Tibial artery (tissue), 4 donors: ENCODE measurements at regions not wholly inside any gene's neighbourhood (a gene's known extent, or its start where the extent isn't known, plus 50 kb on each side); places are given as distances from the start of the nearest gene placed in this dataset.

ENCODE experiments used
- DNase-seq, 2 donors: peaks; one replicate each; pipeline ENCODE4 v3.0.0-alpha.2; 2019
- H3K27ac ChIP-seq, 2 donors: fragments of 200-600 bp; sonication (generic) in 1 of 2; 1 replicate in 1 of 2; 2 replicates in 1 of 2; pipeline ENCODE4 v1.5.1; 2018 to 2019; ENCODE audit warnings: mild to moderate bottlenecking in 1 of 2
- H3K27me3 ChIP-seq, 2 donors: fragments of 200-600 bp; sonication (generic) in 1 of 2; one replicate each; pipeline versions ENCODE4 v1.5.1 to v1.6.0; 2016 to 2019
- H3K36me3 ChIP-seq, 3 donors: fragments of 200-600 bp; sonication (generic) in 2 of 3; one replicate each; pipeline ENCODE4 v1.5.1; 2016 to 2019; ENCODE audit warnings: mild to moderate bottlenecking in 2 of 3
- H3K4me1 ChIP-seq, 4 donors: fragments of 200-600 bp; sonication (generic) in 2 of 4; 1 replicate in 3 of 4; 2 replicates in 1 of 4; pipeline ENCODE4 v1.5.1; 2016 to 2019
- H3K4me3 ChIP-seq, 2 donors: fragments of 200-600 bp; sonication (generic) in 1 of 2; 1 replicate in 1 of 2; 2 replicates in 1 of 2; pipeline ENCODE4 v1.5.1; 2018 to 2019; ENCODE audit warnings: mild to moderate bottlenecking in 2 of 2
- H3K9me3 ChIP-seq, 3 donors: fragments of 200-600 bp; sonication (generic) in 1 of 3; one replicate each; pipeline ENCODE4 v1.5.1; 2016 to 2019
- CTCF ChIP-seq, 2 experiments: fragments of 200-600 bp in 1 of 2; fragments of 450-650 bp in 1 of 2; IDR thresholded peaks; one replicate each; pipeline ENCODE4 v1.5.1; 2017 to 2019; ENCODE audit warnings: antibody characterized with exemption in 2 of 2, mild to moderate bottlenecking in 1 of 2, moderate library complexity in 1 of 2
- intact Hi-C: fragments of 100-400 bp; cut with DNase I; formaldehyde crosslinking; loops from one replicate; pipeline ENCODE4 v1.15.0; 2023; ENCODE audit warnings: low total_unique reads

GRCh38 chr2:138928374-138929021 lies 148.3 kb upstream of the NXPH2 start:
- TF ChIP-seq CTCF (IDR thresholded peaks at IDR 0.05): no peak
- H3K27me3 ChIP-seq: no peaks in the 10 kb centered on the region
- H3K4me3 ChIP-seq: no peak overlapping the region
- no peaks in the 10 kb centered on the region for H3K9me3 ChIP-seq
- H3K36me3 ChIP-seq: no peaks in the 10 kb centered on the region
- no peak for DNase-seq
- H3K27ac ChIP-seq: no peak overlapping the region
- H3K4me1 ChIP-seq: no peaks in the 10 kb centered on the region
- intact Hi-C loops: no loop called here

DNA sequence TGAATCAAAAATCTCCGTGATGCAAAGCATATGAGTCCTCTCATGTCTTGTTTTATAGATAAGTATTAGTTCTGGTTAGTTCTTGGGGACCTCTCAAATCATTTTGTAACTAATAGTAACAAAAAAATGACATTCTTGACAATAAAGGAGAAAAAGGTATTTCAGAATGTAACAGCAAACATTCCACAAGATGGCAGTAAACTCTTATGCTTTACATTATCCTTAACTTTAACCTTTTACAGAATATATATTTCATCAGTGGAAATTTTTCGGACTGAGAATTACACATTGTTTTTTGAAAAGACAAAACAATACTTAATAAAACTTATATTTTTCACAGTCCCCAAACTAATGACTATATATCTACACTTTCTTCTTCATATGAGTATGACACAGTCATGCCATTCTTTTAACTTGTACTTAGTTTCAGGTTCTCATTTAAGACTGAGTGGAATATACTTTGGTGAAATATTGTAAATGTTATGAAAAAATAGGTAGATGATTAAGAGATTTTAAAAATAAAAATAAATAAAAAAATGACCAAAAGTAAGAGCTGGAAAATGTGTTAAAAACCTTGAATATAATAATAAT lies 142.9 kb upstream of the NXPH2 start:
- Histone ChIP-seq H3K4me1 (no peaks in the 10 kb centered on the region), H3K27me3 (no peaks in the 10 kb centered on the region), H3K9me3 (no peaks in the 10 kb centered on the region), H3K27ac (no peak overlapping the region), H3K4me3 (no peak overlapping the region), H3K36me3 (no peaks in the 10 kb centered on the region)
- intact Hi-C loops: no loop called here
- no peak for DNase-seq
- no peak for TF ChIP-seq CTCF (IDR thresholded peaks at IDR 0.05)

GRCh38 chr2:138919120-138919747 lies 139.0 kb upstream of the NXPH2 start:
- no peak for TF ChIP-seq CTCF (IDR thresholded peaks at IDR 0.05)
- no peak for DNase-seq
- Histone ChIP-seq H3K27me3 (no peaks in the 10 kb centered on the region), H3K36me3 (no peaks in the 10 kb centered on the region), H3K9me3 (no peaks in the 10 kb centered on the region), H3K27ac (no peak overlapping the region), H3K4me1 (no peaks in the 10 kb centered on the region), H3K4me3 (no peak overlapping the region)
- intact Hi-C loops: no loop called here

DNA sequence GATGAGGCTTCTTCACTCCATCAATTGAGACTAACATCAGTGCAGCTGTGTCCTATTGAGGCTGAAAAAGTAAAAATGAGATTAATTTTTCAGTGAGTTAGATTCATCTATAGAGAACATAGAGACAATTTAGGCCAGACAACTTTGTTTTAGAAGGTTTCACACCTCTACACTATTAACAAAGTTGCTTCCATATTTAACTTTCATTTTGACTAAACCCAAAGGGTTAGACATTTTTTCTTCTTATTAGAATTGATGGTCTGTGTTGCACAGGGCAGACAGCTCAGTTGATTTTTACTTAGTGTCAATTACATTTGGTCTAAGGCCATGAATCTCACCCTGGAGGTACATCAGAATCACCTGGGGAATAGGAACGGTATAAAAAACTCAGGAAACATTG lies 130.2 kb upstream of the NXPH2 start:
- H3K27ac ChIP-seq: no peak overlapping the region
- no peak overlapping the region for H3K4me3 ChIP-seq
- intact Hi-C loops: no loop called here
- H3K36me3 ChIP-seq: no peaks in the 10 kb centered on the region
- no peaks in the 10 kb centered on the region for H3K27me3 ChIP-seq
- no peaks in the 10 kb centered on the region for H3K9me3 ChIP-seq
- DNase-seq: no peak
- no peaks in the 10 kb centered on the region for H3K4me1 ChIP-seq
- TF ChIP-seq CTCF (IDR thresholded peaks at IDR 0.05): no peak

GRCh38 chr2:138906549-138906948 lies 126.4 kb upstream of the NXPH2 start:
- Histone ChIP-seq H3K27ac (no peak overlapping the region), H3K27me3 (no peaks in the 10 kb centered on the region), H3K4me1 (no peaks in the 10 kb centered on the region), H3K4me3 (no peak overlapping the region), H3K36me3 (no peaks in the 10 kb centered on the region), H3K9me3 (no peaks in the 10 kb centered on the region)
- intact Hi-C loops: no loop called here
- DNase-seq: no peak
- TF ChIP-seq CTCF (IDR thresholded peaks at IDR 0.05): no peak
